ENCODE measurements at regions not wholly inside any gene's neighbourhood (a gene's known extent, or its start where the extent isn't known, plus 50 kb on each side); places are given as distances from the start of the nearest gene placed in this dataset.

DNA sequence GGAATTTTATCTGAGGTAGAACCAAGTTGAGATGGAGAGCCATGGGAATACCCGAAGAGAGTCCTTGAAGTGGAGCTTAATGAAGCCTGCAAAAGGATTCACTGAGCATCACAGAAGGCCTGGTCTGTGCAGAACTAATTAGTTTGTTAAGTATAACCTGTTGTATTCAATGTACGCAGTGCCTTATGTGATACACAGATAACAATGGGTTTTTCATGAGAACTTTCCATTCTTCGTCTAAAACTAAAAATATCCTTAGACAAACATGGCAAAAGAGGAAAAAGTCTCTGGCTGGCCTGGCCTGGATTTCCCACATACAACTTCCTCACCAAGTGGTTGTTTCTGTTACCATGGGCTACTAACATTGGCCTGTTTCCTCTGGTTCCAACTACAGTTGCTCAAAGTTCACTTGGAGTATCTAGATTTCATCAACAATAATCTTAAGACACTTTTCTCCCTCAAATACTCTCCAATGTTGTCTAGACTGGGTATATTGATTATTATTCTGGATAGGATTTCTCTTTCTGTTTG lies 237.6 kb upstream of the ZNF462 start:
- FAIRE-seq, result no peak

DNA sequence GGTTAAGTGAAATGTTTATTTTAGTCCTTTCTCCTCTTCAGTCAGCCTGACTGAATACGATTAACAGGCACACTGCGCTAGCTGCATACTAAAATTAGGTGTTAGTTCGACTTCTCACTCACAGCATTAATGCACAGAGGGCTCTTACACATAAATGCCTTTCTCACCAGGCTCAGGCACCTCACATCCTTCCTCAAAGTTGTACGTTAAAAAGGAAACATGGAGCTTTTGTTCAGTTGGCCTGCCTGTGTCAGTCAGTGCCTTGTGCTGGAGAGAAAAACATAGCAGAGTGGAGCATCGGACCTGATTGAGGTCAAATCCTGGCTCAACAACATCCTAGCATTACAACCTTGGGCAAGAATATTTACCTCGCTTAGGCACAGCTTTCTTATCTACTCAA lies 236.0 kb upstream of the ZNF462 start:
- no peak for FAIRE-seq

GRCh38 chr9:106632621-106633020 lies 230.3 kb upstream of the ZNF462 start:
- no peak for FAIRE-seq

- FAIRE-seq, result no peak
These were observed 228.8 kb upstream of the ZNF462 start for GRCh38 chr9:106634183-106634582.

GRCh38 chr9:106634641-106635040 lies 228.3 kb upstream of the ZNF462 start:
- no peak for FAIRE-seq

- FAIRE-seq, result no peak
These were observed 225.5 kb upstream of the ZNF462 start for GRCh38 chr9:106637486-106637885.

- FAIRE-seq, result no peak
These were observed 222.9 kb upstream of the ZNF462 start for GRCh38 chr9:106639873-106640568.

DNA sequence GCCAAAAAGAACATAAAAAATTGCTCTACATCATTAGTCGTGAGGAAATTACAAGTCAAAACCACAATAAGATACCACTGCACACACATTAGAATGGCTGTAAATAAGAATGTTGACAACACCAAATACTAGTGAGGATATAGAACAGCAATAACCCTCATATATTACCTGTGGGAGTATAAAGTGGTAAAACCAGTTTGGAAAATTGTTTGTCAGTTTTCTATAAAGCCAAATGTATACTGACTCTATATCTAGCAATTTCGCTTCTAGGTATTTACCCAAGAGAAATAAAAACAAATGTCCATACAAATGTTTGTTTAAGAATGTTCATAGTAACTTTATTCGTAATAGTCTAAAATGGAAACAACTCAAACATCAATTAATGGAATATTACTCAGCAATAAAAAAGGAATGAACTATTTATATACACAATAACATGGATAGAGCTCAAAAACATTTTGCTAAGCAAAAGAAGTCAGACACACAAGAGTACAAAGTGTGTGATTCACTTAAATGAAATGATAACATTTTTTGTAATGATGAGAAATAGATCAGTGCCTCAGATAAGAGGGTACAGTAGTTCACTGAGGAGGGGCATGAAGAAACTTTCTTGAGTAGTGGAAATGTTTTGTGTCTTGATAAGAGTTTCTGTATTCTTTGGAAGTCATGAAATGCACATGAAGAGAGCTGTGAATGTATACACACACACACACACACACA lies 219.6 kb upstream of the ZNF462 start:
- no peak for FAIRE-seq

DNA sequence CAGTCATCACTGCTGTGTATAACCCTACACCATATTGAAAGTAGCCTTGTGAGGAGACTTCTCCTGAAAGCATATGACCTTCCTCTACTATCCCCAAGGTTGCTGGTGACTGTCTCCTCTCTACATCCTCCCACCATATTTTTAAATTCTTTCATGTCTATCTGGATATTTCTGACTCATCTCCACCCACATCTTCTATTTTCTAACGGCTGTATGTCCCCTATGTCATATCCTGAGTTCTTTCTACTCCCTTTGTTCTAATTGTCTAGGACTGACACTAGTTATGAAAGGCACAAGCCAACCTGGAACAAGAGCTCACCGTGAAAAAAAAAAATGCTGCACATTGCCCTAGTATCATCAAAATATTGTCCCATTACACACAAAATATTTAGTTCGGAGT lies 218.3 kb upstream of the ZNF462 start:
- no peak for FAIRE-seq

GRCh38 chr9:106648799-106649198 lies 214.2 kb upstream of the ZNF462 start:
- no peak for FAIRE-seq

DNA sequence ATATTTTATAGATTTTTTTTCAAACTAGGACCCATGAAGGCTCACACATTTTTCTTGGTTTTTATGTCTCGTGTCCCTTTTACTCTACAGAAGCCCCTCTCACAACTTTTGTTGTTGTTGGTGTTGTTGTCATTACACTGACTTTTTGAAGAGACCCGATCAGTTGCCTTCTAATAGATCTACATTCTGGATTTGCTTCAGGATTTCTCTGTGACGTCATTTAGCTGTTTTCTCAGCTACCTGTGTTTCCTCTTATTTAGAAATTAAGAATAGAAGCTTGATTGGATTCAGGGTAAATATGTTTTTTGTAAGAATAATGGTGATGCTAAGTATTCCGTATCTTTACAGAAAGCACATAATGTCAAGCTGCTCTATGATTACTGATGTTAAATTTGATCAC lies 213.3 kb upstream of the ZNF462 start:
- no peak for FAIRE-seq

- FAIRE-seq, result no peak
These were observed 209.8 kb upstream of the ZNF462 start for GRCh38 chr9:106653213-106653612.

GRCh38 chr9:106655966-106656365 lies 207.0 kb upstream of the ZNF462 start:
- FAIRE-seq, result no peak

- no peak for FAIRE-seq
These were observed 205.0 kb upstream of the ZNF462 start for GRCh38 chr9:106657926-106658325.

- FAIRE-seq, result no peak
These were observed 194.4 kb upstream of the ZNF462 start for GRCh38 chr9:106668534-106668933.

DNA sequence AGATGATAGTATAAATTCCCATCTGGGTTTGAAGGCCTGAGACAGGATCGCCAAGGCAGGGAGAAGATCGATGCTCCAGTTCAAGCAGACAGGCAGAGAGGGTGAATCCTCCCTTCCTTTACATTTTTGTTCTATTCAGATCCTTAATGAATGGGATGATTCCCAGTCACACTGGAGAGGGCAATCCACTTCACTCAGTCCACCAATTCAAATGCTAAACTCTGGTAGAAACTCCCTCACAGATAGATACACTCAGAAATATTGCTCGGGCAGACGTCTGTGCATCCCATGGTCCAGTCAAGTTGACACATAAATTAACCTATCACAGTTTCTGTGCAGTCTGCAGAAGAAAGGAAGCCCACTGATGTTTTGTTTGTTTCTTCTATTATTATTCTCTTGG lies 193.1 kb upstream of the ZNF462 start:
- FAIRE-seq, result no peak

DNA sequence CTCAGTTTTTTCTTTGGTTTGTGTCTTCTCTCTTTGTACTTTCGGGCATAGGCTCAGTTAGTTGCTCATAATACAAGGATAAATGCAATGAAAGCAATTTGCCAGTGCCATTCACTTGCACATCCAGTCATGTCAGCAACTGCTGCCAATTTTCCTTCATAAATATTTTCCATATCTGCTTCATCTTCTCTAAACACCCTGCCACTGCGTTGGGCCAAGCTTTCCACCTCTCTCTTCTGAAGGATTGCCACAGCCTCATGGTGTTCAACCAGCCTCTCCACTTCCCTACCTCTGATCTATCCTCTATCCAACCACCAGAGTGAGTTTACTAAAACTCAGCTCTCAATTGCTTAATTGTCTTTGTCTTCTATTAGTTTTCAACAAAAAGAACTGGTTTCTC lies 192.5 kb upstream of the ZNF462 start:
- no peak for FAIRE-seq

DNA sequence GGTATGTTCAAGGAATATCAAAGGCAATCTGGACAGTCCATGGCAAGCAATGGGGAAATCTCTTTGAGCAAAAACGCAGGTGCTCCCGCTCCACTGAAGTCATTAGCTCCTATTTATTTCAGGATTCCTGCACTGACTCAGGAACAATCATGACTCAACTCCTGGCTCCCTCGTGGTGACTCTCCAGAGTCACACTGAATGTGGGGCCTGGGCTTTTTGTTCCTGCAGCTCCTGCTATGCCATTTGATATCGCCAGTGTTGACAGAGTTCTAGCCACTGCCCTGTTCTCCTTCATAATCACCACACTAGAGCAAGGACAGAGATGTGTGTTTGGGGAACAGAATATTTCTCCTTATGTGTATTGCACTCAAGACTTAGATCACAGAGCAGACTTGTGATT lies 187.2 kb upstream of the ZNF462 start:
- FAIRE-seq, result no peak

- no peak for FAIRE-seq
These were observed 185.6 kb upstream of the ZNF462 start for GRCh38 chr9:106677374-106677773.

DNA sequence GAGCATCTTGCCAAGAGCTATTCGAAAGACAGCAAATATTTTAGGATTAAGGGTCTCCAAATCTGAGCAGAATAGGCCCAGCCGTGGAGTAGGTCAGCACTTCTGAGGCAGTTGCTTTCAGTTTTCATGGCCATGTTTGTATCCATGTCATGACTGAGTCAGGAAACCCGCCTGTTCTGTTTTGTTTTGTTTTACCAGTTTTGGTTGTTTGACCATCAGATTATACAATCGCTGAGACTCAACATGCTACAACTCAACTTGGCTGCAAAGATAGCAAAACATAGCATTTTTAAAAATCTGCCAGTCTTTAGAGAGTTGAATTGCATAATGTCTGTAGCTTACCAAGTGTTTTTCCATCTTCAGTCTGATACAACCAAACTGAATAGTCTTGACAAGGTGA lies 185.1 kb upstream of the ZNF462 start:
- FAIRE-seq, result no peak

DNA sequence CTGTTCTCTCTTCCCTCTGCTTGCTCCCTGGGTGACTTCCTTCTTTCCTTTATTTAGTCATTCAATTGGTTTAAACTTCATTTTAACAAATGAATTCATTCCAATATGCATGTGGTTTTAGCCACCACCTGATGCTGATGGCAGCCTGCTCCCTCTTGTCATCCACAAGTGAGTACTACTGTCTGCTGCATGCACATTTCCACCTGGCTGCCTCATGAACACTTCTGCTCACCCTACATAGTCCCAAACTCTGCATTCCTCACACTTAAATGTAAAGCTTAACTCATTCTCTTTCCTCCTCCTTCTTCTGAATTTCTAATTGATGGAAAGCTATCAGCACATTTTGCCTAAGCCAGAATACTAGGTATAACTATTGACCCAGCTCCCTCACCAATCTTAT lies 184.7 kb upstream of the ZNF462 start:
- FAIRE-seq, result no peak

GRCh38 chr9:106682420-106682819 lies 180.5 kb upstream of the ZNF462 start:
- FAIRE-seq, result no peak

- no peak for FAIRE-seq
These were observed 179.5 kb upstream of the ZNF462 start for GRCh38 chr9:106683454-106683853.

GRCh38 chr9:106684940-106685695 lies 177.8 kb upstream of the ZNF462 start:
- no peak for FAIRE-seq

Measured in G401.6 (cell line).